Thyroid gland (tissue), 4 donors: ENCODE measurements at regions not wholly inside any gene's neighbourhood (a gene's known extent, or its start where the extent isn't known, plus 50 kb on each side); places are given as distances from the start of the nearest gene placed in this dataset.

Experiments
- DNase-seq, 2 donors: peaks; one replicate each; pipeline ENCODE4 v3.0.0-alpha.2; 2019
- H3K27ac ChIP-seq, 3 donors: fragments of 200-600 bp; sonication (generic); 1 replicate in 2 of 3; 2 replicates in 1 of 3; pipeline ENCODE4 v1.5.1; 2016 to 2019; ENCODE audit warnings: mild to moderate bottlenecking in 1 of 3, moderate library complexity in 1 of 3
- H3K27me3 ChIP-seq: fragments of 200-600 bp; sonication (generic); one replicate; pipeline ENCODE4 v1.5.1; 2019
- H3K36me3 ChIP-seq, 2 donors: fragments of 200-600 bp; sonication (generic); one replicate each; pipeline ENCODE4 v1.5.1; 2016 to 2019
- H3K4me1 ChIP-seq, 2 donors: fragments of 200-600 bp; sonication (generic); one replicate each; pipeline ENCODE4 v1.5.1; 2017 to 2019
- H3K4me3 ChIP-seq, 3 donors: fragments of 200-600 bp; sonication (generic); replicated peaks in 1 of 3; 1 replicate in 2 of 3; 2 replicates in 1 of 3; pipeline ENCODE4 v1.5.1; 2016; ENCODE audit warnings: mild to moderate bottlenecking in 1 of 3
- H3K9me3 ChIP-seq: fragments of 200-600 bp; sonication (generic); one replicate; pipeline ENCODE4 v1.5.1; 2017
- CTCF ChIP-seq, 6 experiments: fragments of 200-600 bp in 3 of 6; fragments of 450-650 bp in 3 of 6; sonication (generic) in 3 of 6; IDR thresholded peaks; one replicate each; pipeline ENCODE4 v1.5.1; 2016 to 2019; ENCODE audit warnings: antibody characterized with exemption in 6 of 6, mild to moderate bottlenecking in 2 of 6, inconsistent platforms in 1 of 6, moderate library complexity in 1 of 6
- POLR2A ChIP-seq, 2 donors: fragments of 450-650 bp; IDR thresholded peaks; one replicate each; pipeline ENCODE4 v1.6.1; 2017; ENCODE audit warnings: antibody characterized with exemption in 2 of 2, mild to moderate bottlenecking in 2 of 2, moderate library complexity in 1 of 2
- WGBS, 2 donors: methylation state at CpG; one replicate each; pipeline ENCODE4 v1.1.5; 2017; 5-methylcytosine and 5-hydroxymethylcytosine counted together
- intact Hi-C: fragments of 100-400 bp; cut with DNase I; formaldehyde crosslinking; loops from one replicate; pipeline ENCODE4 v1.15.1; 2023

- Histone ChIP-seq H3K27me3 (no peaks in the 10 kb centered on the region), H3K4me1 (no peaks in the 10 kb centered on the region), H3K9me3 (no peaks in the 10 kb centered on the region), H3K36me3 (no peaks in the 10 kb centered on the region), H3K4me3 (no peak overlapping the region), H3K27ac (no peak overlapping the region)
- TF ChIP-seq CTCF (IDR thresholded peaks at IDR 0.05) (no peak), POLR2A (IDR thresholded peaks at IDR 0.05) (no peak)
- peak; percentile 19 to 30 for DNase-seq
- 33 to 53% methylated on average over 6 of the region's 6 CpGs for WGBS, 2 donors
- intact Hi-C loops = no loop called here
These were observed 83.7 kb upstream of the THBS1 start for GRCh38 chr15:39497016-39497758.

- 52 to 70% methylated on average over 4 of the region's 4 CpGs for WGBS, 2 donors
- Histone ChIP-seq H3K36me3 (no peaks in the 10 kb centered on the region), H3K4me1 (no peaks in the 10 kb centered on the region), H3K27me3 (no peaks in the 10 kb centered on the region), H3K4me3 (no peak overlapping the region), H3K27ac (no peak overlapping the region), H3K9me3 (no peaks in the 10 kb centered on the region)
- TF ChIP-seq CTCF (IDR thresholded peaks at IDR 0.05) (no peak), POLR2A (IDR thresholded peaks at IDR 0.05) (no peak)
- no peak for DNase-seq
- intact Hi-C loops = no loop called here
These were observed 82.9 kb upstream of the THBS1 start for GRCh38 chr15:39497759-39498565.

GRCh38 chr15:39498629-39499028 lies 82.2 kb upstream of the THBS1 start:
- Histone ChIP-seq H3K9me3 (no peaks in the 10 kb centered on the region), H3K4me3 (no peak overlapping the region), H3K4me1 (no peaks in the 10 kb centered on the region), H3K27me3 (no peaks in the 10 kb centered on the region), H3K27ac (no peak overlapping the region), H3K36me3 (no peaks in the 10 kb centered on the region)
- WGBS, 2 donors = 67 to 77% methylated on average over 4 of the region's 4 CpGs
- TF ChIP-seq POLR2A (IDR thresholded peaks at IDR 0.05) = no peak
- no peak for TF ChIP-seq CTCF (IDR thresholded peaks at IDR 0.05)
- intact Hi-C loops = no loop called here
- DNase-seq = no peak

GRCh38 chr15:39499042-39499441 lies 81.8 kb upstream of the THBS1 start:
- Histone ChIP-seq H3K9me3 (no peaks in the 10 kb centered on the region), H3K4me3 (no peak overlapping the region), H3K36me3 (no peaks in the 10 kb centered on the region), H3K27me3 (no peaks in the 10 kb centered on the region), H3K4me1 (no peaks in the 10 kb centered on the region), H3K27ac (no peak overlapping the region)
- WGBS, 2 donors = 89 to 92% methylated on average over 1 of the region's 1 CpG
- intact Hi-C loops = no loop called here
- DNase-seq = no peak
- TF ChIP-seq POLR2A (IDR thresholded peaks at IDR 0.05) = no peak
- TF ChIP-seq CTCF (IDR thresholded peaks at IDR 0.05) = no peak

- no peaks in the 10 kb centered on the region for H3K9me3 ChIP-seq
- no peaks in the 10 kb centered on the region for H3K36me3 ChIP-seq
- no peak for TF ChIP-seq CTCF (IDR thresholded peaks at IDR 0.05)
- TF ChIP-seq POLR2A (IDR thresholded peaks at IDR 0.05) = no peak
- H3K27ac ChIP-seq = no peak overlapping the region
- no peak overlapping the region for H3K4me3 ChIP-seq
- no peaks in the 10 kb centered on the region for H3K27me3 ChIP-seq
- intact Hi-C loops = no loop called here
- no peak for DNase-seq
- 89 to 91% methylated on average over 4 of the region's 4 CpGs for WGBS, 2 donors
- no peaks in the 10 kb centered on the region for H3K4me1 ChIP-seq
These were observed 81.2 kb upstream of the THBS1 start for GRCh38 chr15:39499681-39500080.
